ENCODE measurements at regions not wholly inside any gene's neighbourhood (a gene's known extent, or its start where the extent isn't known, plus 50 kb on each side); places are given as distances from the start of the nearest gene placed in this dataset.
"Not testable (repeated sequence)": the region's sequence is repeated elsewhere in the genome, so short reads cannot be mapped to it uniquely, and the experiment has no call there.

DNA sequence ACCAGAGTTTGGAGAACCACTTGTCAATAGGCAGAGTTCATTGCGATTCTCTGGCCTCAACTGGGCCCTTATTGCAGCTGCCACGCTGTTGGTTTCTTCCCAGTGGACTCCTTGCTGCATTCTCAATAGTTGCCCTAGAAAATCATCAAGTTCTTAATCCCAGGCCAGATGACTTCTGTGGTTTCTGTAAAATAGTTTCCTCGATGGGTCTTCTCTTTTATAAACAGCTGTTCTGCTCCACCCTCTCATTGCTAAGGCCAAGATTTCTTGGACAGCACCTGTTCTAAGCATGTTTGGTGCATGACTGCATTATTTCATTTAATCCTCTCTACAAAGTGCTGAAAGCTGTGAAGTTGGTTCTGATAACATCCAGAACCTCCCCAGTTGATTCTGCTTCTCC, 131.0 kb downstream of the BCL2L11 start:
- no peak for DNase-seq (ENCODE audit: low read depth)

DNA sequence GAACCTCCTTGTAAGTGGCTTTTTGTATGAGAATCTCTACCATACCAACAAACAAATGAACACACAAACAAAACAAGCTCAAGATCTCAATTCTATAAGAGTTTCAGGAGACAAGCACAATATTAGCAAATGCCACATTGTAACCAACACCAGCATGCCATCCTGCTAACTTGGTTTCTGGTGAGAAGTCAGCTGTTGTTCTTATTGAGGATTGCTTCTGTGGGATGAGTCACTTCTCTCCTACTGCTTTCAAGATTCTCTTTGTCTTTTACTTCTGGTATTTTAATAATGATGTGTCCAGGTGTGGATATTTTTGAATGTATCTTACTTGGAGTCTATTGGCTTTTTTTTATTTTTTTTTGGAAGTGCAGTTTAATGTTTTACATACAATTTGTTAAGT, 131.7 kb downstream of the BCL2L11 start:
- DNase-seq (ENCODE audit: low read depth) = no peak

DNA sequence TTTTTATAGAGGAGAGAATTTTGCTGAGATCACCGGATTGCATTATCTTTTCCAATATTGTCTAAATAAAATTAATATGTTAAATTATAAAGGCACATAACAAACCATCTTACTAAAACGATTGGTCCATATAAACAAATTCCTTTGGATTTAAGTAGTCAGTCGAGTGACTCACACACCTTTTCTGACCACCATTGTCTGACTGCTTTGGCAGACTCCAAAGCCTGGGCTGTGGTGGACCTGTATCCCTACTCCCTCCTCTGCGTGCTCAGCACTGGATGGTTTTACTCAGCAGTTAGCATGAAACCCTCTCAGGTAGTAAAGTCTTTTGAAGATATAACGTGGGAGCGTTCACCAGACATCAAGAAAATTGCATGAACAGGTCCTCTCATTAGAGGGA, 134.2 kb downstream of the BCL2L11 start:
- DNase-seq (ENCODE audit: low read depth) = not testable (repeated sequence)

DNA sequence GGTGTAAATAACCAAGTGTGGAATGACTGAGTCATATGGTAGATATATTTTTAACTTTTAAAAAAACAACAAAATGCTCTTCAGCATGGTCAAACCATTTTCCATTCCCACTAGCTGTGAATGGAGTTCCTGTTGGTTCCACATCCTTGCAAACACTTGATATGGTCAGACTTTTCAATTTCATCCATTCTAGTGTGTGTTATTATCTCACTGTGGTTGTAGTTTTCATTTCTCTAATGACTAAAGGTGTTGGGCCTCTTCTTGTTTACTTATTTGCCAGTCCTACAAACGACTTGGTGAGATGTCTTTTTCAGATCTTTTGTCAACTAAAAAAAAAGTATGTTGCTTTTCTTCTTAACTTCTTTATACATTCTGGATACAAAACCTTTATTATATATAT, 135.9 kb downstream of the BCL2L11 start:
- not testable (repeated sequence) for DNase-seq (ENCODE audit: low read depth)

DNA sequence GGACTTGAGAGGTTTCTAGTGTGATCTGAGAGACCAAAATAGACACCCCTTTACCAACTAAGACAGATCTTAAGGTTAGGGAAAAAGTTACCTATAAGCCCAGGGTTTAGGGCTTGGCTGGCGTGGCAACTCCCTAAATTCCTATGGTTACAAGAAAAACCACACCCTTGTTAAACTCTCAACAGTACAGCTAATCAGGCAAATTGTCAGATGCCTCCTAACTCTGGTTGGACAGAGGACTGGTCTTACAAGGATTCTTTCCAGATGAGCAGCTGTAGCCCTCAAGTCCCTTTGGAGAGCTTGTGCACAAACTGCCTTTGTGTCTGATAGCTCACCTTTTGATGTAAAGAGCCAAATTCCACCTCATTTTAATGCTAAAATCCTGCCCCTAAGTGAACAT, 136.9 kb downstream of the BCL2L11 start:
- not testable (repeated sequence) for DNase-seq (ENCODE audit: low read depth)

DNA sequence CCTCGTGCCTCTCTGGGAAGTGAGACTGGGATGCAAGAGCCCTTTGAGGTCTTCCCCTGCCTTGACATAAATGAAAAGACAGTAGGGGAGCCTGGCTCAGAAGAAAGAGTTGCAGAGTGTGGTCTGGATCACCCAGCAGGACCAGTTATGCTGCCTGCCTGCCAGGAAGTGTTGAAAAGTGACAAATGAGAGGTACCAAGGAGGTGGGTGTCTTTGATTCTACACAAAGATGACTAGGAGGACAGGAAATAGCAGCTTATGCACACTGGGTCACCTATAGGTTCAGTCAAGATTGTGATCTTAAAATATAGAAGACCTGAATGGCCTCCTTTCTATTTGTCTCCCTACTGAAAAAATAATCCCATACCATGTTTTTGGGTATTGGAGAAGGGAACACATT, 137.6 kb downstream of the BCL2L11 start:
- not testable (repeated sequence) for DNase-seq (ENCODE audit: low read depth)

DNA sequence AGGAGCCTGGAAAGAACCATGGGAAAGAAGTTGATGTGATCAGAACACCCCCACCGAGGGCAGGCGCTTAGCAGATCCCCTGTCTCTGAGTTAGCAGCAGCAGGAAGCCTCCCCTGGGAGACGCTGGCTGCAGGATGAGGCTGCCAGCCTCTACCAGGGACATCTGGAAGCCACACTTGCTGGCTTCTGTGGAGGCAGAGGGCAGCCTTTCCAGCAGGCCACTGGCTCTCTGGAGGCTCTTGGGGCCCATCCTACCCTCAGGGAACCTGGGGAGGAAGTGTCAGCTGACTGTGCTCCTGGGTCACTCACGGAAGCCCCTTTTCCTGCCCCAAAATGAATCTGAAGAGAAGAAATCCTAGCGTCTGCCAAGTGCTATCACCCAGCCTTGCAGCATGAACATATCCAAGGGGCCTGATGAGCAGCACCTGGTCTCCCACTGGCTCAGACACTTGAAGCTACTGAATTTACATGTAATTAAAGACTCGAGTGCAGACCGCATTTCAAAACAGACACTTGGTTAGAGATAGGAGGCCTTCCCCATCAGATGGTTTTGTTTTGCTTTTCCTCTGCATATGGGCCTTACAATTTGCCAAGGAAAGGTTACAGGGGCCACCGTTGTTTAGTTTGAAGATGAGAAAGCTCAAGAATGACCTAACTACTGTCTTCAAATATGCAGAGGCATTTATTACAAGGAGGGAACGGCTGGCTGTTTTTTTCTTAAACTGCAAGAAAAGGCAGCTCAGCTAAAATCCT, 142.1 kb downstream of the BCL2L11 start:
- not testable (repeated sequence) for DNase-seq (ENCODE audit: low read depth)

DNA sequence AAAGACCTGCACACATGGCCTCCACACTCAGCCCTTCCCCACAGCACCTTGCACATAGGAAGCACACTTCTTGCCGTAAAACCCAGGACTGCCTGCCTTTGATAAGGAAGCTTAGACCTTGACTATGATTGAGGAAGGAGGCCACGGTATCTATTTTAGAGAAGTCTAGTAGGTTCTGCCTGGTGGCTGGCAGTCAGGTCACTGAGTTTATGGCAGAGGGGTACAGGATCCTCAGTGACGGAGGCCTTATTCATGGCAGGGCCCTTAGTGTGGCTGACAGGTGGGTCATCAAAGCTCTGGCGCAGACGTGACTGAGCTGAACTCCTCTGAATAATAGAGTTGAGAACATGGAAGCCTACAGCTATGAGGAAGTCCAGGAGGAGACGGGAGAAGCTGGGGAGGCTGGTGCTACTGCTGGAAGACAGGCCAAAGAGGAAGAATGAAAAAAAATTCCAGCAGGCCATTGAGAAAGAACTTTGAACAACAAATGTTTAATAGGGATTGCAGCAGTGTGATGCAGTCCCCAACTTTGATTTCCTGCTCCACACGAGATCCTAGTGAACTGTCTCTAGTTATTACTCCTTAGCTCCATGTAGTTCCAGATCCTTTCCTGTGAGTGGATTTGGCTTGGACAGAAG, 142.8 kb downstream of the BCL2L11 start:
- not testable (repeated sequence) for DNase-seq (ENCODE audit: low read depth)

DNA sequence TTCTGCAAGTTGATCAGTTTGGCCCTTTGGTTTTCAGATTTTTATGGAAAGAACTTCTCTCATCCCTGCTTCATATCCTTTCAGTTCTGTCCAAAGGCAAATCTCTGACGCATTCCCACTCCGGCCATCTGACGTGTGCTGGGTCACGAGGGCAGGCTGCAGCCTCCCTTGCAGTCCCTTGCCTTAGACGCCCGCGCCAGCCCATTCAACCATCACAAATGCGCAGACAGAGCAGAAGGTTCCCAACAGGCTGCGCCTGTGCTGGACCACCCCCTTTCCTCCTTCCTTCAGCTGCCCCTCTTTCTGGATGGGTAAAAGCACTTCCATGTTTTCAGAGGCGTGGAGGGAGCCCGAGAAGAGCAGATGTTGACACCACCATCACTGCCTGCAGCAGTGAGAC, 144.2 kb downstream of the BCL2L11 start:
- not testable (repeated sequence) for DNase-seq (ENCODE audit: low read depth)

DNA sequence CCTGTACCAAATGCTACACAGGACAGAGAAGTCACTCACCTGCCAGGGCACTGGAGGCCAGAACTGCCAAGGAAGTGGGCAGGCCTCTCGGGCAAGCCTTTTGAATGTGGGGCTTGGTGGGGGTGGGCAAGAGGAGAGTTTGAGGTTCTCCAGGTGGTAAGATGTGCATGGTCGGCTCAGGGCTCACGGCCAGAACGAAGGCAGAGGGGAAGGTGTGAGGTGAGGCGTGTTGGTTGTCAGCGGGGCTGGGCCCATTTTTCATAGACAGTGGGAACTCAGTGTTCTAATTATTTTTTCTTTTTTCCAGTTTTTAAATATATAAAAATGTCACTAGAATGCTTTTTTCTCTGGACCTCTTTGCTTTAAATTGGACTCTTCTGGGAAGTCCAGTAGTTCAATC, 145.8 kb downstream of the BCL2L11 start:
- not testable (repeated sequence) for DNase-seq (ENCODE audit: low read depth)

DNA sequence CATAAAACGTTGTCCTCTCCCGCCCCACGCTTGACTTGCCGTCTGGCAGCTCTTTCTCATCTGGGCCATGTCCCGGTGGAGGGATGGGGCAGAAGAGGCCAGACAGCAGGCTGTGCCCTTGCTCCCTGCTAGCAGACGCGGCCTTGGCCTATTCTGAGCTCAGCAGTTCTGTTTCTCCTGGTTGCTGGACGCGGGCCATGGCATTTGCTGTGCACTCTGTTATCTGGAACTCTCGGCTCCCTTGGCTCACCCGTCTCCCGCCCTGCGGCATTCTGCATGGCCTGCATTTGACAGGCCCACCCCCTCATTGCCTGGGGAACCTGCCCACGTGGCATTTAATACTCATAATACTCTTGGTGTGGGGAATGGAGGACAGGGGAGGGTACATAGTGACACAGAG, 146.3 kb downstream of the BCL2L11 start:
- DNase-seq (ENCODE audit: low read depth) = not testable (repeated sequence)

DNA sequence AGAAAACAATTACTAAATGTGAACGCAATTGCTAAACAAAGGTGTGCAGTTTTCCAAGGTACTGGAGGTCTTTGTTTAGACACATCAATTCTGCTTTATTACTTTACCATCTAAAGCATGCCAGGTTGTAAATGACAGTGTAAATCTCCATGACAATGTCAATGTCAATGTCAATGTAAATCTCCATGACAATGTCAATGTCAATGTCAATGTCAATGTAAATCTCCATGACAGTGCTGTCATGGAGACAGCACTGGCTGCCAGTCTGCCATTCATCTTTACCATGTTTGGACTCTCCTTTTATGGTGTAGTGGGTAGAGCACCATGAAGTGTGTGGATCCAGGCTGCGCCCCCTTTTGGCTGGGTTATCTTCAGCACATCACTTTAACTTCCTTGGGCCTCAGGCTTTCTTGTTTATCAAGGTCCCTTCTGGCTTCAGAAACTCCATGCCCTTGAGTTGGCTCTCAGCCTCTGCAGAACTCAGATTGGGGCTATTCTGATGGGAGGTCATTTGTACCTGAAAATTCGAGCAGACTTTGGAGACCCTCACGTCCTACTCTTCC, 149.1 kb downstream of the BCL2L11 start:
- not testable (repeated sequence) for DNase-seq (ENCODE audit: low read depth)

DNA sequence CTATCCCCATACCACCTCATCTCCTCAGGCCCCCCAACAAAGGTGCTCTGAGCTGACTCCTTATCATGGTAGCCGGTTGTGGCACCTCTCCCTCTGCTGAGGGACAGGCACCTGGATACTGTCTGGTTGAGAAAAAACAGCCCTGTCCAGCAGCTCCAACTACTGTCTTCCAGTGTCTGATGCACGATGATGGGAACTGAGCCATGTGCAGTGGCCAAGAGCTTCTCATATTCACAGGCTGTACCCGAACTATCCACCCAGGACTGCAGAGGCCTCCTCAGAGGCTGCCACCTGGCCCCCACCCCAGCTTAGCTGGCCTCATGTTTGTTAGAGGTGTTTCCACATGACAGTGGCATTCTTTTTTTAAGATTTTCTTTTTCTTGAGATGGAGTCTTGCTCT, 149.9 kb downstream of the BCL2L11 start:
- DNase-seq (ENCODE audit: low read depth) = not testable (repeated sequence)

DNA sequence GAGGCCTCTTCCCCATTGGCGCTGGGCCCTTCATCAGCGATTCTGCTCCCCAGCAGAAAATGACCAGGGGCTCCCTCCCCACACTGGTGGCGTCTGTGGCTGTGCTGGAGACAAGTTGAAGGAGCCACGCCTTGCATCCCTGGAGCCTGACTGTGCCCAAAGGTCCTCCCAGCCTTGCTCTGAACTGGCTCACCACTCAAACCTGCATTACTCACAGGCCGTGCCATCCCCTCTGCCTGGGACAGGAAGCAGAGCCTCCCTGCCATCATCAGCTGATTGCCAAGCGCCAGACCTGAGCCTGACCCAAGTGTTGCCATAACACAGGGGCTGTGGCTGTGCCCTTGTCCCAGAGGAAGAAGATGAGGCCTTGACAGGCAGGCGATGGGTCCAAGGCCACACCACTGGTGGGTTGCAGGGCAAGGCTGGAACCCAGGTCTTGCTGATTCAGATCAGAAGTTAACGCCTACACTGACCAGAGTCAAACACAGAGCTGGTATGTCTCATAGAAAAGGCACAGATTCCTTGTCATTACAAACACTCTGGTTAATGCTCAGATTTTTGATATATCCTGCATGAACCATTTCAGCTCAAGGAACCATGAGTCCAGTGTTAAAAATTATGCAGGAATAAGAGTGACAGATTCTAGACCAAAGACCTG, 151.1 kb downstream of the BCL2L11 start:
- not testable (repeated sequence) for DNase-seq (ENCODE audit: low read depth)

DNA sequence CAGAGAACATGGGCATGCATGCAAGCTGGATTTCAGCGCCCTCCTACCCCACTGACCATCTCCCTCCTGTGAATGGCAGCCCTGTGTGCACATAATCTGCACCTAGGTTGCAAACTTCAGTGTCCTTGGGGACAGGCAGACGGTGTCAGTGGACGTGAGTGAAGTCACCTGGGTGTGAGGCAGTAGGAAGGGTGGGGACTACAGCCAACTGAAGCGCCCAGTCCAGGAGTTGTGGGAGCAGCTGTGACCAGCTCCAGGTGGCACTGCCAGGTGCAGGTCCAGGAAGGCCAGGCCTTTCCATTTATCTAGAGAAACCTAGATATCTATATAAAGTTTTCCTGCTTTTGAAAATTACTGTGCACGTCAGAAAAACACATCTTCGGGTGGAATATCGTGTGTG, 152.3 kb downstream of the BCL2L11 start:
- DNase-seq (ENCODE audit: low read depth) = not testable (repeated sequence)

DNA sequence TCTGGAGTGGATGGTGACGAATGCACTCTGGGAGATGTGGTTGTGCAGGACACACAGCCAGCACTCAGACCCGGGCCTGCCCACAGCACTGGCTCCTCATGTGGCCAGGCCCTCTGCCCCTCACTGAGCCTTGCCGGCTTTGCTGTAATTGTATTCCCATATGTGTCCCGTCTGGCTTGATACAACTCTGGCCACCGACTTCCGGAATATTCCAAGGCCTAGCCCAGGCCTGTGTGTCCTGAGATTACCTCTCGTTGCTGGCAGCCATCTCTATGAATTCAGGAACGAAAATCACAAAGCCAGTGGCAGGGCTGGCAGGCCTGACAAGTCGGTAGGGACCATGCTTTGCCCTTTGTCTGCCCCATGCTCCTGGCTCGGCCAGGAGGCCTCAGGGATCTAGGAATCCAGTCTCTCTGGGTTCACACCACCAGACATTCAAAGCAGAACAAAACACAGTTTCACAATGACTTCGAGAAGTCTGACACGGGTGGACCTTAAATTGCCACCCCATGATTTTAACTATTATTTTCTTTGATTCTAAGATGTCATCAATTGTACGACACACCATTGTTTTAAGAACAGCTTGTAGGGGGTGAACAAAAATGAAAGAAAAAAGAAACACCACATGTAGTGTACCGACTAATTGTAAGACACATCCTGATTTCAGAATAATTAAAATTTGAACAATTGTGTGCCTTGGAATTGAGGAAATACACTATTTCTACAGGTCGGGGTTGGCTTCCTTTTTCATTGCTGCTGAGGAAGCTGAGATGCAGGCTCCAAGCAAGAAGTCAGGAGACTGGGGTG, 154.5 kb downstream of the BCL2L11 start:
- not testable (repeated sequence) for DNase-seq (ENCODE audit: low read depth)

DNA sequence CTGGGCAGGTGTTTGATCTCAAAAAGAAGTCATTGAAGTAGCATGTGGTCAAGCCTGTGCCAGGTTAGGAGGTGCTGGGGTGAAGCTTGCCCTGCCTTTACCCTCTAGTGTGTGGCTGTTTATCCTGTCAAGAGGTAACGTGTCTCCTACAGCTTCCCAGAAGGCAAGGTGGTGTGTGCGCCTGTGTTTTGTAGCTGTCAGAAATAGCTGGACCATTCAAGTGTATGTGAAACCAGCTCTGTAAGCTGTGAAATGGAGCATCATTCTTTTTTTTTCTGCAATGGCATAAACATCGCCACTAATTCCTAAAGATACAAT, 155.1 kb downstream of the BCL2L11 start:
- DNase-seq (ENCODE audit: low read depth) = not testable (repeated sequence)

DNA sequence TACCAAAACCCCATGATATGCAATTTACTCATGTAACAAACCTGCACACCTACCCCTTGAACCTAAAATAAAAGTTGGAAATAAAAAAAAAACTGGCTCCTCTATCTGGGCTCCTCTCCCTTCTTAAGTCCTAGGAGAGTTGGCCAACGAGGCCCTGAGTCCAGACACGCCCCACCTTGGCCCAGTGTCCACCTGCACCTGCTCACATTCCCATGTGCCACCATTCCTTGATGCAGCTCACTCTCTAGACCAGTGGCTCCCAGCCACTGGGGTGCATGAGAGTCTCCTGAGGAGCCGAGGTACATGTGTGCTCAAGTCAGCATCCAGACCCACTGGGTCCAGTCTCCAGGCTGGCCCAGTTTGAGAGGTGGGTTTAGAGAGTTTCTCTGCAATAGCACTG, 157.4 kb downstream of the BCL2L11 start:
- DNase-seq (ENCODE audit: low read depth) = not testable (repeated sequence)

DNA sequence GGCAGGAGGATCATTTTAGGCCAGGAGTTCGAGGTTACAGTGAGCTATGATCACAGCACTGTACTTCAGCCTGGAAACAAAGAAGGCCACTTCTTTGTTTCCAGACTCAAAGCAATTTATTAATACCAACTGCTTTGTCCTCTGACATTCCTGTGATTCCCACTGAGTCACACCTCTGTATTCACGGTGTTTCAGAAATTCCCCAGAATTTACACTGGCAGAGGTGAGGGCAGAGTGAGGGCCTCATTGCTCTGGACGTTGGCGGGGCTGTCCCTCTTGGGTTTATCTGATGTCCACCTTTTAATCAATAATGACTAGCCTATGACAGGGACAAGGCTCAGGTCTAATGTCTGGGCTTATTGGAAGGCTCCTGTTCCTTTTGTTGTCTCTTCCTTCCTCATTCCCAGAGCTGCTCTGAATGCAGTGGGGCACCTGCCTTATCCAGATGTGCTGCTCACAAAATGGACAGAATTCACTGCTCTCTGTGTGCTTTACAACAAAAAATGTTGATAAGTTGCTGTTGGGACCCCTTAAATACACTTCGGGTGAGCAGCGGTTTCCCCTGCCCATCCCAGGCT, 160.1 kb downstream of the BCL2L11 start:
- DNase-seq (ENCODE audit: low read depth) = not testable (repeated sequence)

DNA sequence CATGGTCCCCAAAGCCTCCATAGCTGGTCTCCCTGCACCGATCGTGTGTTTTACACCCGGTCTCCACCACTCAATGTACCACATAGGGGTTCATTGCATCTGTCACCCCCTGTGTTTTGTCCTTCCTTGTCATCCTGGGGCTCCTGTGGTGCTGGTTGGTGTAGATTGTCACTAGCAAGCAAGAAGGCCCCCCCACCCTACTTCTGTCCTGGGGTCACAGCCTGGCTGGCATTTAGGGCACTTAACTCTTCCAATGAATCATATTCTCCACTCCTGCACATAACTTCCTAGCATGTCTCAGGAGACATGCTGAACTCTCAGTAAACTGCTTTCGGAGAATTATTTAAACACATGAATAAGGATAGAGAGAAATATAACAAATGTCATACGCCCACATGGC, 161.4 kb downstream of the BCL2L11 start:
- not testable (repeated sequence) for DNase-seq (ENCODE audit: low read depth)

Measured in activated T-cell treated with anti-CD3 and anti-CD28 coated beads for 48 hours (primary cell).